ENCODE measurements at regions not wholly inside any gene's neighbourhood (a gene's known extent, or its start where the extent isn't known, plus 50 kb on each side); places are given as distances from the start of the nearest gene placed in this dataset.
A peak's percentile ranks its signal among the peaks of the same experiment; 100 is the strongest.
"Not testable (repeated sequence)": the region's sequence is repeated elsewhere in the genome, so short reads cannot be mapped to it uniquely, and the experiment has no call there.

DNA sequence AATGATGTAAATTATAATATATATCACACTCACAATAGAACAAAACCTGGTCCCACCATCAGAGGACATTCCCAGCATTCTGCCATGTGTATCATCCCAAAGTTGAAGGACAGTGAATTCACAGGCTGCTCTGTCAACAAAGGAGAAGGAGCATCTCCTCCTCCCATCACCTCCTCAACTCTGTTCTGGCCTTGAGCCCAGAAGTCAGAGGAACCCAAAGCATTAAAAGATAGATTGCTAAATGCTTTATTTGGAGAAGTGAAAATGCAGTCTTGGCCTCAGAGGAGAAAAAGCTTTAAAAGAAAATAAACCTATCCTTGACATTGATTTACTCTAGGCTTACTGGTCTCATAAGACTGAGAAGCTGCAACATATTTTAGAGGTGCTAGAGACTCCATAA lies 268.8 kb upstream of the RASGEF1B start:
- no peak for DNase-seq (ENCODE audit: low read depth in 4 of 4, low spot score in 1 of 4)

DNA sequence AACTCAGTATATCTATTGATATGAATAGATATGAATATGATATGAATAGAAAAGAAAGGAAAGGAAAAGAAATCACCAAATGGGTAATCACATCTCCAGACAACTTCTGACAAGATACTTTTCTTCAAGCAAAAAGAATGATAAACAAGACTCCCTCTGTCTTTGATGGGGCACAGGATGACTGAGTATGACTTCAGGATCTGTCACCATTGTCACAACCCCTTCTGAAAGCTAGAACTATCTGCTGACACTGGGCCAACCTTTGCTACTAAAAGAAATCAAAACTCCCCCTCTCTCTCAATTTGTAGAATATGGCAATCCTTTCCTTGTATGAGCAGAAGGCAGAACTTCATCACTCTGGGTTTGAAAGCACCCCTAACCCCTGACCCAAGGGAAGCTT lies 267.2 kb upstream of the RASGEF1B start:
- DNase-seq (ENCODE audit: low read depth in 4 of 4, low spot score in 1 of 4): no peak

DNA sequence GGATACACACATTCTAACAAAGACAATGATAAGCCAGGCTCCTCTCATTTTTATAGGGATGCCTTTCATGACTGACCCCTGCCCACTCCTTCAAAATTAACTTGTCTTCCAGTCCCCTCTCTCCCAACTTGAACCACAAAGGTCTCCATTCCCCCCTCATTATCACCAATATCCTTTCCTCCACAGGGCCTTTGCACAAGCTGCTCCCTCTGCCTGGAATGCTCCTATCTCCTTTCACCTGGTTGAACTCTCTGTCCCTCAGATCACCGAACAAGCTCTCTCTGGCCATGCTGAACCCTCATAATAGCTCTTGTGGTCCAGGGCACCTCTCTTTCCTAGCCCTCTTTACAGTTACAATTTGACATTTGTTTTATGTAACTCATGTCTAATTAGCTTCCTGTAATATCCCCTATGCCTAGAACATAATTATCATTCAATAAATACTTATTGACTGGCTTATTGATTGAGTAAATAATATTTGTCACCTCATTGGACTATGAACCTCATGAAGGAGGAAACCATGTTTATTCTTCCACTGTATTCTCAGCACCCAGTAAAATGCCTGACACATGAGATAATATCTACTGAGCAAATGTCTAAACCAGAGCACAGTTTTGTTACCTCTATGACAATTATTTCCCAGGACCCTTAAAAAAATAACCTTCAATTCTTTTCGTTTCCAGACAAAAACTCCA lies 266.3 kb upstream of the RASGEF1B start:
- no peak for DNase-seq (ENCODE audit: low read depth in 4 of 4, low spot score in 1 of 4)

DNA sequence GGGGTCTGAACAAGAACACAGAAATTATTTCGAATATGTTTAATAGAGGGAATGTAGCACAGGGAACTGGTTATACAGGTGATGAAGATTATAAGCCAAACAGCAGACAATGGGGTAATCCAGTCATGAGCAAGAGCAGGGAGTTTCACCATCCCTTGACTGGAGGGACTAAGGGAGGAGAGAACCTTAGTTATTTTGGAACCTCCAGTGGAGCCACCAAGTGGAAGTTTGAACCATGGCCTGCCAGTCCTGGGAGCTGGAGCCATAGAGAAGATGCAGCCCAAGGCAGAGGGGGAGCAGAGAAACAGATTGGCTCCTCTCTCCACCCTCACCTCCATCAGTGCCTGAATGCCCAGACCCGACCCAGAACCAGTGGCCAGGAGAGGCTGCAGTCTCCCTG lies 264.6 kb upstream of the RASGEF1B start:
- no peak for DNase-seq (ENCODE audit: low read depth in 4 of 4, low spot score in 1 of 4)

DNA sequence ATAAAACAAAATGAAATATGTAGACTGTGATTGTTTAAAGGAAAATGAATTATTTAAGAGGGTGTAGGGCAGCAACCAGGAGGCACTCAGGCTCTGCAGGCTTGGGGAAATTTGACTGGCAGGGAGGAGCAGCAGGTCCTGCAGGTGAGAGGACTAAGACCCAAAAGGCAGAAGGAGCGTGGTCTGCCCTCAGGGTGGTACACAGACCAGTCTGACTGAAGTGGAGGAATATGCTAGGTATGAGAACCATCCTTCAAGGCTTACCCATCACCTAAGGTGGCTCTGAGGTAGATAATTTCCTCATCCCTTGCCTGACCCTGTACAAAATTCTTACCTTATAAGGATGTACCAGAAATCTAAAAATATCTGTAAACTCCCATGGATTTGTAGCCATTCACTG lies 261.3 kb upstream of the RASGEF1B start:
- no peak for DNase-seq (ENCODE audit: low read depth in 4 of 4, low spot score in 1 of 4)

DNA sequence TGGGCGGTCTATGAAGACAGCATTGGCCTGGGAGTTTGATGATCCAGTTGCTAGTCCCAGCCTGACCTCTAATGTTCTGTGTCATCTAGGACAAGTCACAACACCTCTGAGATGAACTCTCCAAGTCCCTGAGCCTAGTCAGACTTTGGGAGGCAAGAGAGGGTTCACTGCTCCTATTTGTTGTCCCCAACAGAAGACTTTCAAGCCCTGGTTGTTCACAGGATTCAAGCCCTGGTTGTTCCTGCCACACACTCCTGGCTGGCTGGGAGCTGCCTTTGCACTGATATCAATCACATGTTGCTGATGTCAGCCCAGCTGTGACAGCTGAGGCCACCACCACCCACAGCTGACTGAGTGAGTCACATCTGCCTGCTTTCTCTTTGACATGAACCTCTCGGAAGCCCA lies 253.2 kb upstream of the RASGEF1B start:
- peak; percentile 17 to 51 (median 38) for DNase-seq (ENCODE audit: low read depth in 4 of 4, low spot score in 1 of 4)

DNA sequence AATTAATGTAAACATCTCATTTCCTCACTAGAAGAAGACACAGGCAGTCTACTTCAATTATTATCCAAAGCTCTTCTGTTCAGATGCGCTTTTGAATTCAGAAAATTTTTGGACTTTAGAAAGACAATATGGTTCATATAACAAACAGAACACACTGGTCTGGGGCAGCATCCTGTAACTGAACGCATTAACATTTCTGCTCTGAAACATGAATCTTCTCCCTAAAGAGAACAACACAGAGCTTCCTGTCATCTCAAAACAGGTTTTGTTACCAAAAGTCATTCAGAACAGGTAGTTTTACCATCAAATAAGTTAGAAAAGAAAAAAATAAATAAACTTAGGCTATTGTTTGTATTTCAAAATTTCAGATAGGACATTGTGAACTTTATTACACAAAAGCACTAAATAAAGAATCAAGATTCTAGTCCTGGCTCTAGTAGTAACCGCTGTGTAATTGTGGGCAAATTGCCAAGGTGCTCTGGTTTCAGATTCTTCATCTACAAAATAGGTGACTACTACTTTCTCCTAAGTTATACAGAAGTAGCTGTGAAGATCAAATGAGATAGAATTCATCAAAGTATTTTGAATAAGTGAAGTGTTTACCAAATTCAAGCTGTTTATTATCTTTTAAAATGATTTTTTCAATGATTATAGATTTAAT lies 252.3 kb upstream of the RASGEF1B start:
- DNase-seq (ENCODE audit: low read depth in 4 of 4, low spot score in 1 of 4): no peak

DNA sequence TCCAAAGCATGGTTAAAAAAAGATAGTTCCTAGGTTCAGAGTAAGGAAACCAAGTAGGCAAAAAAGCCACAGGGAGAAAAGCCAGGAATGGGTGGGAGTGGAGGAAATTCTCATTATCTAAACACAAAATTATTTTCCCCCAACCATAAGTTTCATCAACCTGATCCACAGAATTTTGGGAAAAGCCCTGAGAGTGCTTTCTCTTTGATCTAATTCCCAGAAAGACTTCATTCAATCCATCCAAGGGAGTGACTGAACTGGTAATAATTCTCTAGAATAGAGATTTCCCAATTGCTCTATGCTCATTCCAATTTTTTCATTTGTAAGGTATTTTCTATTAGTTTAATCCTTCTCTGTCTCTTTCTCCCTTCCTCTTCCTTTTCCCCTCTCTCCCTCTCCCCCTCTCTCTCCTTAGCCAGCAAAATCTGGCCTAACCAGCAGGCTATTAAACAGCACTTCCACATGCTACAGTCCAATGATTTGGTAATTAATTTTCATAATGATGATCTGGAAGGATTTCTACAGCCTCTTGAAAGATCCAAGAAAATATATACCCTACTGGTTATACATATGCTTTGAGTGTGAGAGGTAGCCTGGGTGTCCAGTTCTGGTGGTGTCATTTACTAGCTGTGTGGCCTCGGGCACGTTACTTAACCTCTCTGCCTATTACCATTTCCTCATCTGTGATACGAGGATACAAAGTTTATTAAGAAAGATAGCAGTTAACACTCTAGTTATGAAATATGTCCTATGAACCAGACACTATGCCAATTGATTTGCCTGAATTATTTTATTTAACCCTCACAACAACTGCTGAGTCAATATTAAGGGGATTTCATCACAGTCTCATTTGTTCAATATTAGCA lies 251.5 kb upstream of the RASGEF1B start:
- DNase-seq (ENCODE audit: low read depth in 4 of 4, low spot score in 1 of 4): no peak

DNA sequence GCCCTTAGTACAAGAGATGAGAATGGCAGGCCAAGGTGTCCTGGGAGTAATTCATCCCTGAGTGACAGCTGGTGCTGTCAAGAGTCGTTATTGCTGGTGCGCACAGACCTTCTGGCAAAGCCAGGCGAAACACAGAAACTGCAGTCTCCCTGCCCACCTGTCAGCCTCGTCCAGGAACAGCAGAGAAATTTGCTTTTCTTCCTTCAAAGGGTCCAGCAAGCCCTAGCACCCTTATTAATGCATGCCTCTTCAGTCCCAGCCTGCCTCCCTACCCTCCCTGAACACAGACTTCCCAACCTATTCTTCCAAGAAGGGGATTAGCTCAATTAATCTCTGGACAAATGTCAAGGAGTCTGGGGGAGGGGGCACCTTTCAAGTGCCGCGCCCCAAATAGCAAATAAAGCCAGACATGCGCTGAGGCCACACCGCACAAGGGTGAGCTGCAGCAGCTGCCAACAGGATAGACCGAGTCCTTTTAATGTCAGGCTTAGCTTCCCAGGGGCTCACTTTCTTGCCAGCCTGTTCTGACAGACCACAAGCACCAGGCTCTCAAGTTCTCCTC lies 250.7 kb upstream of the RASGEF1B start:
- no peak for DNase-seq (ENCODE audit: low read depth in 4 of 4, low spot score in 1 of 4)

DNA sequence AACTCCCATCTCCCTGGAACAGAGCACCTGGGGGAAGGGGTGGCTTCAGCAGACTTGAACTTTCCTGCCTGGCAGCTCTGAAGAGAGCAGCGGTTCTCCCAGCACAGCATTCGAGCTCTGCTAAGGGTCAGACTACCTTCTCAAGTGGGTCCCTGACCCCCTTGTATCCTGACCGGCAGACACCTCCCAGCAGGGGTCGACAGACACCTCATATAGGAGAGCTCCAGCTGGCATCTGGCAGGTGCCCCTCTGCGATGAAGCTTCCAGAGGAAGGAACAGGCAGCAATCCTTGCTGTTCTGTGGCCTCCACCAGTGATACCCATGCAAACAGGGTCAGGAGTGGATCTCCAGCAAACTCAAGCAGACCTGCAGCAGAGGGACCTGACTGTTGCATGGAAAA lies 244.1 kb upstream of the RASGEF1B start:
- no peak for DNase-seq (ENCODE audit: low read depth in 4 of 4, low spot score in 1 of 4)

DNA sequence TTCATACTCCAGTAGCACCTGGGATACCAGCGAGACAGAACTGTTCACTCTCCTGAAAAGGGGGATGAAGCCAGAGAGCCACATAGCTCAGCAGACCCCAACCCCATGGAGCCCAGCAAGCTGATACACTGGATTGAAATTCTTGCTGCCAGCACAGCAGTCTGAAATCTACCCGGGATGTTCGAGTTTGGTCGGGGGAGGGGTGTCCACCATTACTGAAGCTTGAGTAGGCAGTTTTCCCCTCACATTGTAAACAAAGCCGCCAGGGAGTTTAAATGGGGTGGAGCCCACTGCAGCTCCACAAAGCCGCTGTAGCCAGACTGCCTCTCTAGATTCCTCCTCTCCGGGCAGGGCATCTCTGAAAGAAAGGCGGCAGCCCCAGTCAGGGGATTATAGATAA lies 243.7 kb upstream of the RASGEF1B start:
- DNase-seq (ENCODE audit: low read depth in 4 of 4, low spot score in 1 of 4): not testable (repeated sequence)

DNA sequence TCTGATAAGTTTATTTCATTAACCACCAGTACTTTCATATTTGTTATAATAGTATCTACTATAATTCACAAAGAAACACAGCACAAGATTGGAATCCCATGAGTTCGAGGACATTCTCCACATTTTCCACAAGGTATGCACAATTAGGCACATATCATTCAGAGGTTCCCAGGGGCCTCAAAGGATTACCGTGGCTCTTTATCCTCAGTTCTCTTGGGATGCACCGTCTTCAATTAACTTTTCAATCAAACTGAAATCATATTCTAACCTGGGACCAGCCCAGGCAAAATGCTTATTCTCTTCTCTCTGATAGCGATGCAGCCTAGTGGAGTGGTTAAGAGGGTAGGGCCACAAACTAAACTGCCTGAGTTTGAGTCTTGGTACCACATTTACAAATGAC lies 242.6 kb upstream of the RASGEF1B start:
- no peak for DNase-seq (ENCODE audit: low read depth in 4 of 4, low spot score in 1 of 4)

DNA sequence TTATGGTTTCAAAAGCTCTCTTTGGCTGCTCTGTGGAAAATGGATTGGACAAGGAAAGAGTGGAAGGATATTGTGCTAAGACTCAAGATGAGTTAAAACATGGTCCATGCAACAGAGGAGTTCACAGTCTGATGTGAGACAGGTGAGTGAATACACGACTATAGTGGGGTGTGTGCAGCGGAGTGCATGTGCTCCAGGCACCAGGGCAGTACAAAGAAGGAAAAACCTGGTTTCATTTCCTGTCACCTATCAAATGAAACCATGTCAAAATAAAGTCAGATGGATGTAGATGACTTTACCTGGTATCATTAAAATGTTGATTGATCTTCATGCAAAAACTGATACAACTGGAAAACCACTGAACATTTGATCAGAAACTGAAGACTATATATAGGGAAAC lies 241.0 kb upstream of the RASGEF1B start:
- DNase-seq (ENCODE audit: low read depth in 4 of 4, low spot score in 1 of 4): no peak

DNA sequence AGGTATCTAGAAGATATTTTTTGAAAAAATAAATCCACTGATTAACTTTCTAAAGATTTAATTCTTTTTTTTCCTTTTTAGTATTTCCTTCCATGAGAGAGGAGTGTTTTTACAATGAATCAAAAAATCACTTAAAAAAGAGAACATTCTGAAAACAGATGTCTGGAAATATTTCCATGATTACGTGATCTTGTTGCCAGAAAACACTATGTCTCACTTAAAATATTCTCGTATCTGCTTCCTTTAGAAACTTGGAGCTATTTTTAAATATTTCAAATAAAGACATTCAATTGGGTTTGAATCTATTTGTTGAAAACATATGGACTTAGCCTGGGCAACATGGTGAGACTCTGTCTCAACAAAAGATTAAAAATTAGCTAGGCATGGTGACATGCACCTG lies 232.8 kb upstream of the RASGEF1B start:
- no peak for DNase-seq (ENCODE audit: low read depth in 4 of 4, low spot score in 1 of 4)

DNA sequence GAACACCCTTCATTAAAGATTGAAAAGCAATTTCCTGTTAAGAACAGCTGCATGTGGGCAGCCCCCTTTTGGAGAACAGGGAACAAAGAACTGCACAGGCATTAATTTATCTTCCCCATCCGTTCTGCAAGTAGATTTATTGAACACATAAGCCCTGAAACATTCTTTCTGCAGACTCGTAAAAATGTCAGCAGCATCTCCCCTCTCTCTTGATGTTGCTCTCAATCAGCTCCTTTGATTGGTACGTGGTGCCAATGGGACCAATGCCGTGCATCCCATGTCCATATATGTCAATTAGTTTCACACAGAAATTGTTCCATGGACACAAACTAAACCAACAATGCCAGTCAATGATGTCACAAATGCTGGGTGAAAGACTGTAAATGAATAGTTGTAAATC lies 228.5 kb upstream of the RASGEF1B start:
- no peak for DNase-seq (ENCODE audit: low read depth in 4 of 4, low spot score in 1 of 4)

DNA sequence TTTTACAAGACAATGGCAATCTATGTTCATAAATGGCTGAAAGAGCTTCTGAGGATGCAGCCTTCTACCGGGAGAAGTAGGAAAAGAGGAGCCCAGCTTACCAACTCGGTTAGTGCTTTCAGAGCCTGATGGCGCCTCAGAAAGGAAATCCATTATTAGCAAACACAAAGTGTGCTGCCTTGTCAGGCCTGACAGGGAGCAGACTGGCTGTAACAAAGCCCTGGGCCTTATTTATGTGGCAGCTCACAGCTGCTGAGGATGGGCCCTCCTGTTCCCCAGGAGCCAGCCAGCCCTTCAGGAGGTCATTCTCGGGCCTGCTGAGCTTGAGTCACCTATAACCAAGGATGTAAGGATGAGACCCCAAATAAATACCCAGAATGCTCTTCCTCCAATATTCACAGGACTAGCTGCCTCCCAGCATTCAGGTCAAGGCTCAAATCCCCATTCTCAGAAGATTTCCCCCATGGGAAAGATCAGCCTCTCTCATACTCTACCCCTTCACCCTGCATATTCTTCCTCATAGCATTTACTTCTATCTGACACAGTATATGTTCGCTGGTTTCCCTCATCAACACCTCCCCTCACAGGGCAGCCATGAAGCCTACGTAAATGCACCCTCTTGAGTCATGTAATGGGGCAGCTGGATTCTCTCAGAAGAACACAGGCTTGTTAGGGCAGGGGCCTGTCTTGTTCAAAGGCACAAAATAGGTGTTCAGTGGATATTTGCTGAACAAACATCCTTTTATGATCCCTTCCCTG lies 227.0 kb upstream of the RASGEF1B start:
- no peak for DNase-seq (ENCODE audit: low read depth in 4 of 4, low spot score in 1 of 4)

DNA sequence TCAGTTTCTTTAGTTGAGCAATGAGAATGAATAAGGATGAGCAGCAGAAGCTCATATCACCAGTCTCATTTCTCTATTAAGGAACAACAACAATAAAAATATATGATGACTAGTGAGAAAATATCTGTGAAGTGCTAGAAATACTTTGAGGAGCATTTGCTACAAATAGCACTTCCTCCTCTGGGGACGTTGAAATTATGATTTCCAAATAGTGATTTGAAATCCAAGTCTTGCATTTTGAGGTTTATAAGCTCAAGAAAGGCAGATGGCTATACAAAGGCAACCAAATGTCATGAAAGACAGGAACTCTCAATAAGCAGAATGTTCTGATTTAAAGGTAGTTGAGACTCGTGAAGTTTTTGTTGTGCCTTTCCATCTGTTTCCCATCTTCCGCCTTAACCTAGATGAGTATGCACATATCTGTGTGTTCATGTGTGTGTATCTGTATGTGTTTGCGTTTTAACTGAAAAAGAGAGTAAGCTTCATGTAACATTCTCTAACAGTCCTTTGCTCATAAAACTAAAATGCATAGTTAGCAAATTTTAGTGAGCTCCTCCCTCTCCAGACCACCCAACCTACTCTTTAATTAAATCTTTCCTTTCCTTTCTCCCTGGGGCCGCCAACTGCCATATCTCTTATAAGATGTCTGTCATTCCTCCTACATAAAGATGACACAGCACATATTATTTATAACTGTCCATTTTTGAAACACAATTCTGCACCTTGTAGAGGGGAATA lies 222.6 kb upstream of the RASGEF1B start:
- no peak for DNase-seq (ENCODE audit: low read depth in 4 of 4, low spot score in 1 of 4)

DNA sequence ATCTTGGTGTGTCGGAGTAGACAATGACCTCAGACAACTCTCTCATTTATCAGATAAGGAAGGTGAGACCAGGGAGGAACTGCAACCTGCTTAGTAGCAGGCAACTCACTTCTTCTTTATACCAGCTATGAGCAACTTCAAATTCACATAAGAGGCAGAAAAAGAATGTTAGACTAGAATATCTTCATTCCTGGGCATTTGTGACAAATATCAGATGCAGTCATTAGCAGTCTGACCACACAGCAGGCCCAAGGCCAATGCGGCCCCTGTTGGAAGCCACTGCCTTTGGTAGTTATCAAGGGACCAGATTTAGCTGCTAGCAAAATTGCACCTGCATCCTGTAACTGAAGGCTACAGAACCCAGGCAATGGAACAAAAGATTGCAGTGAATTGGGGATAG lies 219.2 kb upstream of the RASGEF1B start:
- DNase-seq (ENCODE audit: low read depth in 4 of 4, low spot score in 1 of 4): no peak

DNA sequence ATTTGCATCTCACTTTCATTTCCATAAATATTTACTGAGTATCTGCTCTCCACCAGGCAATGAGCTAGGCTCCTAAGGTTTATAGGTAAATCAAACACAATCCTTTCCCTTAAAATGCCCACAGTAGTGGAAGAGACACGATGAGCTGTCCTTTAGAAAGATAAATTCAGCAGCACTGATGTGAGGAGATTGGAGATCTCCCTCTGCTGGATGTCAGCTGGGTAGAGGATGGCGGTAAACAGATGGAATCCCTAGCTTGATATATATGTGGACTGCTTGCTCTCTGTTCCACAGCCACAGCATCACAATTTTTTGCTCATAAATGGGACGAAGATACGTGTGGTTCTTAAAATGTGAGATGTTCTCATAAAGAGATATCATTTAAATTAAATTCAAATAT lies 216.4 kb upstream of the RASGEF1B start:
- DNase-seq (ENCODE audit: low read depth in 4 of 4, low spot score in 1 of 4): no peak

DNA sequence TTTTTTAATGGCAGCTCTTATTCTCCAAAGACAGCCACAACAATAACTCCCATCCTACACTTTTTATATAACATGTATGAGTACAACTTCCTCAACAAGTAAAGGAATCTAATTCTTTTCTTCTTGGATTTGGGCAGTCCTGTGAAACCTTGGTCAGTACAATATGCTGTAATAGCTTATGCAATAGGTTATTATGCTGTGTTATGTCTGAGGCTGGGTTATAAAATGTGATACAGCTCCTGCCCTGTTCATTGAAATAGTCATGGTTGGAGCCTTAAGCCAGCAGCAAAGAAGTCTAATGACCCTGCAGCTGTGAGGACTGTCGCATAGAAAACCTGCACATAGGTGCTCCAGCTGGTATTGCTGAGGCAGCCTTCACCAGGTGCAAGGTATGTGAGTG lies 215.8 kb upstream of the RASGEF1B start:
- DNase-seq (ENCODE audit: low read depth in 4 of 4, low spot score in 1 of 4): no peak
